Peyer's patch (tissue), 4 donors: ENCODE measurements at regions not wholly inside any gene's neighbourhood (a gene's known extent, or its start where the extent isn't known, plus 50 kb on each side); places are given as distances from the start of the nearest gene placed in this dataset.

Experiments used
- DNase-seq, 3 donors: peaks; one replicate each; pipeline ENCODE4 v3.0.0-alpha.2; 2017 to 2019
- H3K27ac ChIP-seq, 4 donors: fragments of 200-600 bp; sonication (generic); one replicate each; pipeline ENCODE4 v1.5.1; 2016 to 2019
- H3K27me3 ChIP-seq, 2 donors: fragments of 200-600 bp; sonication (generic); one replicate each; pipeline ENCODE4 v1.5.1; 2019
- H3K36me3 ChIP-seq, 3 donors: fragments of 200-600 bp; sonication (generic); one replicate each; pipeline ENCODE4 v1.5.1; 2016 to 2019
- H3K4me1 ChIP-seq, 4 donors: fragments of 200-600 bp; sonication (generic); one replicate each; pipeline ENCODE4 v1.5.1; 2016 to 2019
- H3K4me3 ChIP-seq, 4 donors: fragments of 200-600 bp; sonication (generic); 1 replicate in 3 of 4; 2 replicates in 1 of 4; pipeline ENCODE4 v1.5.1; 2016 to 2019; ENCODE audit warnings: mild to moderate bottlenecking in 1 of 4
- H3K9me3 ChIP-seq, 4 donors: fragments of 200-600 bp; sonication (generic); one replicate each; pipeline ENCODE4 v1.5.1; 2016 to 2019; ENCODE audit warnings: mild to moderate bottlenecking in 1 of 4
- CTCF ChIP-seq, 6 experiments: fragments of 450-650 bp in 4 of 6; fragments of 200-600 bp in 2 of 6; sonication (generic) in 1 of 6; IDR thresholded peaks; one replicate each; pipeline ENCODE4 v1.5.1; 2017 to 2019; ENCODE audit warnings: antibody characterized with exemption in 6 of 6, mild to moderate bottlenecking in 3 of 6, moderate library complexity in 1 of 6
- POLR2A ChIP-seq, 2 donors: fragments of 450-650 bp; IDR thresholded peaks; one replicate each; pipeline ENCODE4 v1.5.1; 2017; ENCODE audit warnings: antibody characterized with exemption in 2 of 2, mild to moderate bottlenecking in 2 of 2, moderate library complexity in 2 of 2

GRCh38 chr6:148076051-148076450 lies 266.6 kb upstream of the SASH1 start:
- Histone ChIP-seq H3K4me1 (no peaks in the 10 kb centered on the region), H3K4me3 (no peak overlapping the region), H3K27me3 (no peaks in the 10 kb centered on the region), H3K9me3 (no peaks in the 10 kb centered on the region), H3K36me3 (no peaks in the 10 kb centered on the region), H3K27ac (no peak overlapping the region)
- TF ChIP-seq CTCF (IDR thresholded peaks at IDR 0.05) = no peak
- TF ChIP-seq POLR2A (IDR thresholded peaks at IDR 0.05) = no peak
- DNase-seq = no peak

GRCh38 chr6:148080315-148080714 lies 262.3 kb upstream of the SASH1 start:
- no peaks in the 10 kb centered on the region for H3K27me3 ChIP-seq
- no peak for TF ChIP-seq POLR2A (IDR thresholded peaks at IDR 0.05)
- TF ChIP-seq CTCF (IDR thresholded peaks at IDR 0.05) = no peak
- H3K4me3 ChIP-seq = no peak overlapping the region
- H3K36me3 ChIP-seq = no peaks in the 10 kb centered on the region
- H3K27ac ChIP-seq = no peak overlapping the region
- DNase-seq = no peak
- no peaks in the 10 kb centered on the region for H3K4me1 ChIP-seq
- H3K9me3 ChIP-seq = no peaks in the 10 kb centered on the region

- H3K4me3 ChIP-seq = no peak overlapping the region
Measured at GRCh38 chr6:148081076-148081475, 261.6 kb upstream of the SASH1 start.

GRCh38 chr6:148082044-148082443 lies 260.6 kb upstream of the SASH1 start:
- Histone ChIP-seq H3K4me3 (no peak overlapping the region), H3K9me3 (no peaks in the 10 kb centered on the region), H3K27me3 (no peaks in the 10 kb centered on the region), H3K36me3 (no peaks in the 10 kb centered on the region), H3K4me1 (no peaks in the 10 kb centered on the region), H3K27ac (no peak overlapping the region)
- no peak for DNase-seq
- no peak for TF ChIP-seq POLR2A (IDR thresholded peaks at IDR 0.05)
- no peak for TF ChIP-seq CTCF (IDR thresholded peaks at IDR 0.05)

More at GRCh38 chr6:148081076-148081475, 261.6 kb upstream of the SASH1 start:
- no peak for TF ChIP-seq POLR2A (IDR thresholded peaks at IDR 0.05)
- no peak for TF ChIP-seq CTCF (IDR thresholded peaks at IDR 0.05)
- Histone ChIP-seq H3K9me3 (no peaks in the 10 kb centered on the region), H3K4me1 (no peaks in the 10 kb centered on the region), H3K27ac (no peak overlapping the region), H3K36me3 (no peaks in the 10 kb centered on the region), H3K27me3 (no peaks in the 10 kb centered on the region)
- DNase-seq = no peak

GRCh38 chr6:148082696-148083095 lies 259.9 kb upstream of the SASH1 start:
- Histone ChIP-seq H3K4me3 (no peak overlapping the region), H3K9me3 (no peaks in the 10 kb centered on the region), H3K36me3 (no peaks in the 10 kb centered on the region), H3K4me1 (no peaks in the 10 kb centered on the region), H3K27me3 (no peaks in the 10 kb centered on the region), H3K27ac (no peak overlapping the region)
- no peak for DNase-seq
- TF ChIP-seq CTCF (IDR thresholded peaks at IDR 0.05) = no peak
- no peak for TF ChIP-seq POLR2A (IDR thresholded peaks at IDR 0.05)
